HG02840 (cell line): ENCODE measurements at regions not wholly inside any gene's neighbourhood (a gene's known extent, or its start where the extent isn't known, plus 50 kb on each side); places are given as distances from the start of the nearest gene placed in this dataset.

Experiments
- ATAC-seq: cut with Tn5 transposase; IDR thresholded peaks from one replicate; pipeline ENCODE4 v1.9.1; 2021; ENCODE audit warnings: mild to moderate bottlenecking, moderate library complexity, moderate number of reproducible peaks; ENCODE audit not compliant: unreplicated experiment, low FRiP score

GRCh38 chr17:69878661-69879060 is 196.4 kb upstream of the KCNJ16 start:
- ATAC-seq: no peak

- no peak for ATAC-seq
Observed at GRCh38 chr17:69879576-69879975, 195.4 kb upstream of the KCNJ16 start.

GRCh38 chr17:69880591-69881112 is 194.4 kb upstream of the KCNJ16 start:
- ATAC-seq: no peak

GRCh38 chr17:69882281-69882680 is 192.7 kb upstream of the KCNJ16 start:
- no peak for ATAC-seq

- ATAC-seq: no peak
Observed at GRCh38 chr17:69883120-69883519, 191.9 kb upstream of the KCNJ16 start.

- no peak for ATAC-seq
Observed at GRCh38 chr17:69884356-69884755, 190.7 kb upstream of the KCNJ16 start.

GRCh38 chr17:69884846-69885245 is 190.2 kb upstream of the KCNJ16 start:
- no peak for ATAC-seq

GRCh38 chr17:69898601-69899000 is 176.4 kb upstream of the KCNJ16 start:
- ATAC-seq: no peak

GRCh38 chr17:69900101-69900500 is 174.9 kb upstream of the KCNJ16 start:
- no peak for ATAC-seq

- ATAC-seq: no peak
Observed at GRCh38 chr17:69900829-69901228, 174.2 kb upstream of the KCNJ16 start.

GRCh38 chr17:69906306-69906705 is 168.7 kb upstream of the KCNJ16 start:
- ATAC-seq: no peak

- ATAC-seq: no peak
Observed at GRCh38 chr17:69907132-69907847, 167.7 kb upstream of the KCNJ16 start.

- no peak for ATAC-seq
Observed at GRCh38 chr17:69908626-69909368, 166.2 kb upstream of the KCNJ16 start.

- no peak for ATAC-seq
Observed at GRCh38 chr17:69909389-69909788, 165.6 kb upstream of the KCNJ16 start.

- ATAC-seq: no peak
Observed at GRCh38 chr17:69912805-69913204, 162.2 kb upstream of the KCNJ16 start.

- no peak for ATAC-seq
Observed at GRCh38 chr17:69913216-69913615, 161.8 kb upstream of the KCNJ16 start.

- ATAC-seq: no peak
Observed at GRCh38 chr17:69913616-69914015, 161.4 kb upstream of the KCNJ16 start.

GRCh38 chr17:69914520-69914919 is 160.5 kb upstream of the KCNJ16 start:
- ATAC-seq: no peak

- no peak for ATAC-seq
Observed at GRCh38 chr17:69916761-69917160, 158.3 kb upstream of the KCNJ16 start.

- no peak for ATAC-seq
Observed at GRCh38 chr17:69918164-69918563, 156.9 kb upstream of the KCNJ16 start.

GRCh38 chr17:69919789-69920188 is 155.2 kb upstream of the KCNJ16 start:
- ATAC-seq: no peak

- no peak for ATAC-seq
Observed at GRCh38 chr17:69921046-69921445, 154.0 kb upstream of the KCNJ16 start.
